Transverse colon (tissue), 4 donors: ENCODE measurements at regions not wholly inside any gene's neighbourhood (a gene's known extent, or its start where the extent isn't known, plus 50 kb on each side); places are given as distances from the start of the nearest gene placed in this dataset.

ENCODE experiments used
- POLR2AphosphoS5 ChIP-seq, 3 donors: sonication (generic); formaldehyde crosslinking; IDR thresholded peaks; one replicate each; pipeline ENCODE4 v1.6.1; 2016; ENCODE audit warnings: antibody characterized with exemption in 3 of 3
- TF ChIP-seq, protein P1 (sequence below), 5 experiments: fragments of 200-600 bp in 3 of 5; fragments of 450-650 bp in 2 of 5; sonication (generic) in 3 of 5; IDR thresholded peaks; 1 replicate in 2 of 5; 2 replicates in 3 of 5; pipeline ENCODE4 v1.5.1; 2016 to 2017; ENCODE audit warnings: antibody characterized with exemption in 5 of 5, inconsistent platforms in 3 of 5, mild to moderate bottlenecking in 2 of 5, moderate library complexity in 1 of 5

- TF ChIP-seq, protein P1, sequence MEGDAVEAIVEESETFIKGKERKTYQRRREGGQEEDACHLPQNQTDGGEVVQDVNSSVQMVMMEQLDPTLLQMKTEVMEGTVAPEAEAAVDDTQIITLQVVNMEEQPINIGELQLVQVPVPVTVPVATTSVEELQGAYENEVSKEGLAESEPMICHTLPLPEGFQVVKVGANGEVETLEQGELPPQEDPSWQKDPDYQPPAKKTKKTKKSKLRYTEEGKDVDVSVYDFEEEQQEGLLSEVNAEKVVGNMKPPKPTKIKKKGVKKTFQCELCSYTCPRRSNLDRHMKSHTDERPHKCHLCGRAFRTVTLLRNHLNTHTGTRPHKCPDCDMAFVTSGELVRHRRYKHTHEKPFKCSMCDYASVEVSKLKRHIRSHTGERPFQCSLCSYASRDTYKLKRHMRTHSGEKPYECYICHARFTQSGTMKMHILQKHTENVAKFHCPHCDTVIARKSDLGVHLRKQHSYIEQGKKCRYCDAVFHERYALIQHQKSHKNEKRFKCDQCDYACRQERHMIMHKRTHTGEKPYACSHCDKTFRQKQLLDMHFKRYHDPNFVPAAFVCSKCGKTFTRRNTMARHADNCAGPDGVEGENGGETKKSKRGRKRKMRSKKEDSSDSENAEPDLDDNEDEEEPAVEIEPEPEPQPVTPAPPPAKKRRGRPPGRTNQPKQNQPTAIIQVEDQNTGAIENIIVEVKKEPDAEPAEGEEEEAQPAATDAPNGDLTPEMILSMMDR (IDR thresholded peaks at IDR 0.05) = no peak
- no peak for TF ChIP-seq POLR2AphosphoS5 (IDR thresholded peaks at IDR 0.05)
Observed at GRCh38 chr9:16312962-16313546, 557.4 kb downstream of the BNC2 start.
